HFFc6 (cell line): ENCODE measurements at regions not wholly inside any gene's neighbourhood (a gene's known extent, or its start where the extent isn't known, plus 50 kb on each side); places are given as distances from the start of the nearest gene placed in this dataset.

ENCODE experiments used
- DNase-seq: peaks from one replicate; pipeline ENCODE4 v3.0.0-alpha.2; 2018
- H3K27ac Mint-ChIP-seq: 2 replicates; pipeline ENCODE4 v1.8.0; 2020; ENCODE audit warnings: mild to moderate bottlenecking, mixed read lengths
- H3K27me3 Mint-ChIP-seq: 2 replicates; pipeline ENCODE4 v1.8.0; 2021; ENCODE audit warnings: mild to moderate bottlenecking, moderate library complexity, mixed read lengths; ENCODE audit not compliant: insufficient read depth
- H3K36me3 Mint-ChIP-seq: 2 replicates; pipeline ENCODE4 v1.8.0; 2021; ENCODE audit warnings: low read depth, mixed read lengths
- H3K4me1 Mint-ChIP-seq: 2 replicates; pipeline ENCODE4 v1.8.0; 2020; ENCODE audit warnings: low read depth, mixed read lengths
- H3K4me3 Mint-ChIP-seq: 2 replicates; pipeline ENCODE4 v1.8.0; 2020; ENCODE audit warnings: mild to moderate bottlenecking, moderate library complexity, mixed read lengths
- H3K9me3 Mint-ChIP-seq: 2 replicates; pipeline ENCODE4 v1.8.0; 2020; ENCODE audit warnings: mild to moderate bottlenecking, mixed read lengths
- CTCF ChIP-seq: fragments of 200-600 bp; sonication (generic); IDR thresholded peaks from 2 replicates; pipeline ENCODE4 v1.5.0; 2021; ENCODE audit warnings: antibody characterized with exemption, mild to moderate bottlenecking

GRCh38 chr12:62986844-62987243, 51.9 kb upstream of the PPM1H start:
- no peaks in the 10 kb centered on the region for H3K9me3 Mint-ChIP-seq
- no peaks in the 10 kb centered on the region for H3K4me1 Mint-ChIP-seq
- no peaks in the 10 kb centered on the region for H3K36me3 Mint-ChIP-seq
- H3K4me3 Mint-ChIP-seq: no peak overlapping the region
- no peak for TF ChIP-seq CTCF
- peaks cover 12% of the 10 kb centered on the region for H3K27me3 Mint-ChIP-seq
- no peak for DNase-seq
- no peak overlapping the region for H3K27ac Mint-ChIP-seq
